H1 (cell line): ENCODE measurements at regions not wholly inside any gene's neighbourhood (a gene's known extent, or its start where the extent isn't known, plus 50 kb on each side); places are given as distances from the start of the nearest gene placed in this dataset.

Source experiments
- CTCF ChIA-PET: fragments of 300-600 bp; sonication (Branson Sonifier 250); formaldehyde crosslinking; loops from one replicate; lab custom pipeline; 2021; ENCODE audit not compliant: partially characterized antibody; lab: Charles Lee
- POLR2A ChIA-PET: fragments of 300-600 bp; sonication (Branson Sonifier 250); formaldehyde crosslinking; loops from one replicate; lab custom pipeline; 2021; ENCODE audit warnings: inconsistent platforms; ENCODE audit not compliant: partially characterized antibody; lab: Charles Lee
- DNase-seq, 2 experiments: peaks; one replicate each; pipeline versions ENCODE4 v3.0.0 to v3.0.0-alpha.2; 2010 to 2022; ENCODE audit warnings: low spot score in 2 of 2, low read depth in 1 of 2, mixed read lengths in 1 of 2
- FAIRE-seq: peaks from 2 replicates; lab custom pipeline; 2011; peaks lifted over from hg19 to GRCh38; lab: Jason Lieb, UNC
- H2AFZ ChIP-seq: 2 replicates; pipeline ENCODE4 v1.8.1; 2012; ENCODE audit warnings: low read length, inconsistent platforms
- H2AK5ac ChIP-seq: 2 replicates; pipeline ENCODE4 v1.6.1; 2013; ENCODE audit warnings: low read depth, low read length
- H2BK120ac ChIP-seq: replicated peaks from 2 replicates; pipeline ENCODE3; 2013; ENCODE audit warnings: low read depth, low read length, inconsistent platforms
- H2BK12ac ChIP-seq: 2 replicates; pipeline ENCODE4 v1.6.1; 2013; ENCODE audit warnings: low read depth, low read length
- H2BK15ac ChIP-seq: 2 replicates; pipeline ENCODE4 v1.6.1; 2013; ENCODE audit warnings: low read length
- H2BK20ac ChIP-seq: 2 replicates; pipeline ENCODE4 v1.6.1; 2013; ENCODE audit warnings: low read length
- H2BK5ac ChIP-seq: 2 replicates; pipeline ENCODE4 v1.6.1; 2013; ENCODE audit warnings: low read depth, low read length
- H3K14ac ChIP-seq: 2 replicates; pipeline ENCODE4 v1.6.1; 2013; ENCODE audit warnings: inconsistent platforms; ENCODE audit not compliant: insufficient read length
- H3K18ac ChIP-seq: 2 replicates; pipeline ENCODE4 v1.6.1; 2013; ENCODE audit warnings: low read length; ENCODE audit errors: extremely low read depth
- H3K23ac ChIP-seq: 2 replicates; pipeline ENCODE4 v1.6.1; 2013; ENCODE audit warnings: inconsistent platforms; ENCODE audit not compliant: insufficient read length
- H3K23me2 ChIP-seq: 2 replicates; pipeline ENCODE4 v1.6.1; 2013; ENCODE audit warnings: low read depth, low read length
- H3K27ac ChIP-seq: 2 replicates; pipeline ENCODE4 v1.6.1; 2011; ENCODE audit warnings: low read depth, low read length, inconsistent platforms
- H3K27me3 ChIP-seq, 4 experiments: replicated peaks in 1 of 4; 1 replicate in 1 of 4; 2 replicates in 3 of 4; pipeline versions ENCODE4 v1.6.1 to v1.8.1; 2011 to 2013; ENCODE audit warnings: low read length in 3 of 4, mild to moderate bottlenecking in 3 of 4, inconsistent platforms in 2 of 4, mixed read lengths in 2 of 4, moderate library complexity in 1 of 4; ENCODE audit not compliant: control insufficient read depth in 3 of 4, insufficient read depth in 3 of 4; ENCODE audit errors: extremely low read depth in 1 of 4
- H3K36me3 ChIP-seq, 4 experiments: 2 replicates each; pipeline versions ENCODE4 v1.6.1 to v1.8.1; 2011 to 2013; ENCODE audit warnings: mild to moderate bottlenecking in 4 of 4, low read length in 3 of 4, moderate library complexity in 2 of 4, control low read depth in 1 of 4, inconsistent platforms in 1 of 4; ENCODE audit not compliant: insufficient read depth in 4 of 4, control insufficient read depth in 2 of 4
- H3K4ac ChIP-seq: replicated peaks from 2 replicates; pipeline ENCODE3; 2013; ENCODE audit warnings: low read length, low read depth, mixed read lengths, inconsistent platforms; ENCODE audit not compliant: insufficient read length
- H3K4me1 ChIP-seq, 4 experiments: replicated peaks in 1 of 4; 1 replicate in 1 of 4; 2 replicates in 3 of 4; pipeline versions ENCODE4 v1.6.1 to v1.8.1; 2011 to 2013; ENCODE audit warnings: low read length in 3 of 4, inconsistent platforms in 2 of 4, mixed read lengths in 1 of 4; ENCODE audit not compliant: insufficient read depth in 4 of 4, control insufficient read depth in 3 of 4
- H3K4me2 ChIP-seq, 2 experiments: 2 replicates each; pipeline versions ENCODE4 v1.6.1 to v1.8.1; 2011 to 2013; ENCODE audit warnings: low read depth in 2 of 2, low read length in 2 of 2, control low read depth in 1 of 2, inconsistent platforms in 1 of 2, mild to moderate bottlenecking in 1 of 2; ENCODE audit not compliant: insufficient read depth in 1 of 2
- H3K4me3 ChIP-seq, 4 experiments: fragments of 200-600, 300-600 bp in 1 of 4; sonication (generic), shearing (Covaris generic), sonication (Bioruptor Twin) in 1 of 4; 2 replicates each; pipeline versions ENCODE4 v1.5.1 to v1.8.1; 2011 to 2016; ENCODE audit warnings: low read length in 4 of 4, low read depth in 3 of 4, control low read depth in 2 of 4, inconsistent platforms in 2 of 4, mild to moderate bottlenecking in 2 of 4, mixed read lengths in 1 of 4, moderate library complexity in 1 of 4; ENCODE audit not compliant: insufficient read depth in 2 of 4; ENCODE audit errors: extremely low read depth in 1 of 4
- H3K56ac ChIP-seq: replicated peaks from 2 replicates; pipeline ENCODE3; 2013; ENCODE audit warnings: low read depth, mild to moderate bottlenecking, mixed read lengths, low read length, inconsistent platforms; ENCODE audit not compliant: insufficient read length
- H3K79me1 ChIP-seq: 2 replicates; pipeline ENCODE4 v1.6.1; 2013; ENCODE audit warnings: low read depth, low read length, control low read depth
- H3K79me2 ChIP-seq, 2 experiments: 2 replicates each; pipeline versions ENCODE4 v1.6.1 to v1.8.1; 2012 to 2013; ENCODE audit warnings: low read length in 2 of 2, mild to moderate bottlenecking in 2 of 2, inconsistent platforms in 1 of 2; ENCODE audit not compliant: insufficient read depth in 2 of 2, control insufficient read depth in 1 of 2
- H3K9ac ChIP-seq, 4 experiments: replicated peaks in 1 of 4; 1 replicate in 1 of 4; 2 replicates in 3 of 4; pipeline versions ENCODE4 v1.6.1 to v1.8.1; 2011 to 2013; ENCODE audit warnings: low read depth in 3 of 4, low read length in 3 of 4, control low read depth in 2 of 4, mild to moderate bottlenecking in 2 of 4, moderate library complexity in 2 of 4, inconsistent platforms in 1 of 4; ENCODE audit errors: extremely low read depth in 1 of 4
- H3K9me3 ChIP-seq, 2 experiments: 2 replicates each; pipeline versions ENCODE4 v1.6.1 to v1.8.1; 2012 to 2013; ENCODE audit warnings: mild to moderate bottlenecking in 2 of 2, moderate library complexity in 2 of 2, control low read depth in 1 of 2, inconsistent platforms in 1 of 2, low read depth in 1 of 2, low read length in 1 of 2, mixed read lengths in 1 of 2; ENCODE audit not compliant: insufficient read depth in 2 of 2
- H4K20me1 ChIP-seq, 2 experiments: replicated peaks in 1 of 2; 2 replicates each; pipeline versions ENCODE3 to v1.8.1; 2011 to 2013; ENCODE audit warnings: inconsistent platforms in 2 of 2, low read length in 2 of 2, mild to moderate bottlenecking in 1 of 2; ENCODE audit not compliant: insufficient read depth in 2 of 2, control insufficient read depth in 1 of 2
- H4K5ac ChIP-seq: 2 replicates; pipeline ENCODE4 v1.6.1; 2013; ENCODE audit warnings: low read length, low read depth, mixed read lengths, inconsistent platforms; ENCODE audit not compliant: insufficient read length
- H4K8ac ChIP-seq: 2 replicates; pipeline ENCODE4 v1.8.0; 2013; ENCODE audit warnings: mild to moderate bottlenecking, moderate library complexity, low read length, inconsistent platforms; ENCODE audit not compliant: insufficient read depth; ENCODE audit errors: extremely low read depth
- H4K91ac ChIP-seq: replicated peaks from 2 replicates; pipeline ENCODE3; 2013; ENCODE audit warnings: low read length, mixed read lengths, inconsistent platforms; ENCODE audit not compliant: insufficient read length
- CBX5 ChIP-seq: fragments of 300-800, 300-1000 bp; sonication (generic); IDR thresholded peaks from 2 replicates; pipeline ENCODE4 v1.7.1; 2016; ENCODE audit warnings: antibody characterized with exemption, low read length, low read depth
- MAFK ChIP-seq: IDR thresholded peaks from 2 replicates; pipeline ENCODE4 v1.6.1; 2012; ENCODE audit warnings: low read depth, mild to moderate bottlenecking, improper control_type of control experiment, low read length
- SIN3A ChIP-seq, 2 experiments: IDR thresholded peaks in 1 of 2; conservative IDR thresholded peaks in 1 of 2; 2 replicates each; pipeline ENCODE4 v1.6.1; 2011 to 2012; ENCODE audit warnings: low read length in 2 of 2, improper control_type of control experiment in 1 of 2, low read depth in 1 of 2, mild to moderate bottlenecking in 1 of 2
- TCF12 ChIP-seq: IDR thresholded peaks from 2 replicates; pipeline ENCODE4 v1.6.1; 2011; ENCODE audit warnings: low read depth, mild to moderate bottlenecking, low read length
- WGBS, 2 experiments: shearing (Covaris generic) in 1 of 2; methylation state at CpG; one replicate each; pipeline versions ENCODE4 v1.1.6 to v1.1.7; 2013 to 2015; ENCODE audit warnings: low lambda C conversion rate in 2 of 2, mixed read lengths in 2 of 2, inconsistent platforms in 1 of 2, low coverage in 1 of 2, missing lambda C conversion rate in 1 of 2; ENCODE audit not compliant: insufficient replicate concordance in 2 of 2, insufficient coverage in 1 of 2, insufficient read length in 1 of 2; ENCODE audit errors: extremely low coverage in 1 of 2, missing lambda C conversion rate in 1 of 2; 5-methylcytosine and 5-hydroxymethylcytosine counted together

DNA sequence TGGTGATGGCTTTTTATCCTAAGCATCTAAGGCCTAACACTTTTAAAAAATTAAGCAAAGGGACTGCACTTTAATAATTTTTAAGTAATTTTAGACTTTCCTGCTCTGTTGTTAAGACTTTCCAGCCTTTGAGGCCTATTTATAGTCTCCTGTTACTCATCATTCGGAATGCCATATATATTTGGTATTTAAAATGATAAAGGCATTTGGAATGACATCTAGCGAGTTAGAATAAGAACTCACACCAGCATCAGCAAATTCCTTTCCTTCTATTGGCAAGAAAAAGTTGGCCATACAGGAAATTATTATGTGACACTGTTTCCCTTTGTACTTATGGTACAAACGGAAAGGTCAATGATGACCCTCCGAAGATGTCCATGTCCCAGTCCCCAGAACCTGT is 88.1 kb upstream of the STMND1 start:
- Histone ChIP-seq H3K18ac (no peak overlapping the region), H3K36me3 (no peaks in the 10 kb centered on the region), H2AFZ (no peak overlapping the region), H2AK5ac (no peak overlapping the region), H3K27me3 (no peaks in the 10 kb centered on the region), H3K4me2 (no peak overlapping the region; a peak in 1 of 4 replicates), H3K14ac (no peak overlapping the region), H3K23me2 (no peaks in the 10 kb centered on the region), H3K4me1 (peaks cover 0 to 4% (median 2%) of the 10 kb centered on the region in 4 experiments; a peak in 4 of 7 replicates), H3K56ac (no peak overlapping the region), H3K4me3 (no peak overlapping the region), H2BK15ac (no peak overlapping the region), H4K20me1 (no peaks in the 10 kb centered on the region), H3K4ac (no peak overlapping the region), H2BK20ac (no peak overlapping the region), H4K8ac (no peak overlapping the region), H3K23ac (no peak overlapping the region), H2BK5ac (no peak overlapping the region), H2BK120ac (no peak overlapping the region), H3K79me1 (no peaks in the 10 kb centered on the region), H2BK12ac (no peak overlapping the region), H4K91ac (no peak overlapping the region), H3K27ac (no peak overlapping the region), H3K9me3 (peaks cover 5% of the 10 kb centered on the region in 2 experiments; a peak in 1 of 4 replicates), H3K9ac (no peak overlapping the region), H4K5ac (no peak overlapping the region), H3K79me2 (no peaks in the 10 kb centered on the region)
- WGBS, 2 experiments: 81% methylated on average over 4 of the region's 4 CpGs; no CpG with 5 or more reads in 1 of the 2 experiments
- POLR2A ChIA-PET: no interaction called here
- DNase-seq (no peak), FAIRE-seq (no peak)
- CTCF ChIA-PET: interaction anchor here (1.0 kb wide), 1 partner anchor 10 kb away, joined by 3 read pairs; no protein-coding TSS in a partner anchor
- TF ChIP-seq MAFK (no peak), TCF12 (no peak), SIN3A (conservative IDR thresholded peaks at IDR 0.05 in 1 of 2, IDR thresholded peaks at IDR 0.05 in 1 of 2; ENCODE audit: low read depth in 1 of 2, low read length in 2 of 2) (no peak), CBX5 (no peak)
